Common myeloid progenitor, CD34-positive (primary cell): ENCODE measurements at regions not wholly inside any gene's neighbourhood (a gene's known extent, or its start where the extent isn't known, plus 50 kb on each side); places are given as distances from the start of the nearest gene placed in this dataset.

Source experiments
- CTCF ChIA-PET: fragments of 350-600 bp; sonication (Branson Sonifier 250); formaldehyde crosslinking; loops from one replicate; lab custom pipeline; 2021; ENCODE audit warnings: antibody characterized with exemption; lab: Charles Lee
- POLR2A ChIA-PET: fragments of 350-600 bp; sonication (Branson Sonifier 250); formaldehyde crosslinking; loops from one replicate; lab custom pipeline; 2021; ENCODE audit warnings: antibody characterized with exemption; lab: Charles Lee
- DNase-seq, 3 donors: peaks; one replicate each; pipeline versions ENCODE4 v3.0.0 to v3.0.0-alpha.2; 2013
- H3K27ac ChIP-seq, 2 experiments: 1 replicate in 1 of 2; 2 replicates in 1 of 2; pipeline ENCODE4 v1.7.0; 2013; ENCODE audit warnings: inconsistent platforms in 2 of 2, low read length in 2 of 2, mild to moderate bottlenecking in 2 of 2, low read depth in 1 of 2, moderate library complexity in 1 of 2; ENCODE audit not compliant: severe bottlenecking in 2 of 2, insufficient read depth in 1 of 2, poor library complexity in 1 of 2
- H3K27me3 ChIP-seq, 5 experiments: replicated peaks in 2 of 5; 1 replicate in 3 of 5; 2 replicates in 2 of 5; pipeline versions ENCODE4 v1.6.1 to v1.7.0; 2013; ENCODE audit warnings: low read length in 4 of 5, mild to moderate bottlenecking in 2 of 5, moderate library complexity in 2 of 5, inconsistent platforms in 1 of 5; ENCODE audit not compliant: insufficient read depth in 5 of 5, control insufficient read depth in 4 of 5
- H3K36me3 ChIP-seq, 4 experiments: 1 replicate in 2 of 4; 2 replicates in 2 of 4; pipeline versions ENCODE4 v1.6.1 to v1.7.0; 2013; ENCODE audit warnings: low read length in 3 of 4, control low read depth in 1 of 4, mild to moderate bottlenecking in 1 of 4; ENCODE audit not compliant: control insufficient read depth in 4 of 4, insufficient read depth in 4 of 4
- H3K4me1 ChIP-seq, 4 experiments: 1 replicate in 3 of 4; 2 replicates in 1 of 4; pipeline versions ENCODE4 v1.6.1 to v1.7.1; 2013; ENCODE audit warnings: low read length in 3 of 4, mild to moderate bottlenecking in 3 of 4, control low read depth in 1 of 4, inconsistent platforms in 1 of 4, moderate library complexity in 1 of 4; ENCODE audit not compliant: control insufficient read depth in 4 of 4, insufficient read depth in 4 of 4; ENCODE audit errors: control extremely low read depth in 1 of 4
- H3K4me3 ChIP-seq, 7 experiments: 1 replicate in 4 of 7; 2 replicates in 3 of 7; pipeline versions ENCODE4 v1.5.1 to v1.7.0; 2013; ENCODE audit warnings: mild to moderate bottlenecking in 7 of 7, low read length in 6 of 7, moderate library complexity in 6 of 7, inconsistent platforms in 2 of 7, low read depth in 2 of 7, control low read depth in 1 of 7; ENCODE audit not compliant: insufficient read depth in 4 of 7, control insufficient read depth in 1 of 7; ENCODE audit errors: extremely low read depth in 1 of 7
- H3K9me3 ChIP-seq, 5 experiments: 1 replicate in 4 of 5; 2 replicates in 1 of 5; pipeline versions ENCODE4 v1.6.1 to v1.7.1; 2013; ENCODE audit warnings: low read length in 4 of 5, mild to moderate bottlenecking in 2 of 5, inconsistent platforms in 1 of 5, low read depth in 1 of 5, moderate library complexity in 1 of 5; ENCODE audit not compliant: control insufficient read depth in 4 of 5, insufficient read depth in 2 of 5; ENCODE audit errors: control extremely low read depth in 1 of 5
- WGBS: methylation state at CpG from one replicate; pipeline ENCODE4 v1.1.5; 2013; ENCODE audit not compliant: insufficient coverage; 5-methylcytosine and 5-hydroxymethylcytosine counted together

- Histone ChIP-seq H3K4me1 (no peaks in the 10 kb centered on the region), H3K36me3 (peaks cover 0 to 5% (median 2%) of the 10 kb centered on the region in 4 experiments), H3K27me3 (no peaks in the 10 kb centered on the region), H3K27ac (no peak overlapping the region), H3K9me3 (no peaks in the 10 kb centered on the region), H3K4me3 (no peak overlapping the region)
- POLR2A ChIA-PET: no interaction called here
- no peak for DNase-seq
- 100% methylated on average over 2 of the region's 3 CpGs for WGBS
- CTCF ChIA-PET: no interaction called here
These were observed 199.4 kb downstream of the KLF12 start for GRCh38 chr13:73934771-73935170.

- Histone ChIP-seq H3K27me3 (no peaks in the 10 kb centered on the region), H3K9me3 (peaks cover 0 to 4% (median 0%) of the 10 kb centered on the region in 5 experiments), H3K4me3 (no peak overlapping the region), H3K4me1 (no peaks in the 10 kb centered on the region), H3K36me3 (peaks cover 0 to 5% (median 2%) of the 10 kb centered on the region in 4 experiments), H3K27ac (no peak overlapping the region)
- 94% methylated on average over 3 of the region's 4 CpGs for WGBS
- POLR2A ChIA-PET: no interaction called here
- CTCF ChIA-PET: no interaction called here
- DNase-seq: no peak
These were observed 200.0 kb downstream of the KLF12 start for GRCh38 chr13:73934215-73934641.

- no peak overlapping the region for H3K27ac ChIP-seq
- no peak overlapping the region for H3K4me3 ChIP-seq
- ChIA-PET CTCF (no interaction called here), POLR2A (no interaction called here)
- H3K4me1 ChIP-seq: no peaks in the 10 kb centered on the region
- WGBS: 100% methylated on average over 1 of the region's 2 CpGs
- H3K36me3 ChIP-seq: peaks cover 0 to 5% (median 2%) of the 10 kb centered on the region in 4 experiments
- no peak for DNase-seq
- H3K27me3 ChIP-seq: no peaks in the 10 kb centered on the region
- H3K9me3 ChIP-seq: peaks cover 0 to 4% (median 0%) of the 10 kb centered on the region in 5 experiments
These were observed 200.4 kb downstream of the KLF12 start for GRCh38 chr13:73933795-73934194.

- POLR2A ChIA-PET: no interaction called here
- no peaks in the 10 kb centered on the region for H3K27me3 ChIP-seq
- CTCF ChIA-PET: no interaction called here
- H3K27ac ChIP-seq: no peak overlapping the region
- H3K36me3 ChIP-seq: peaks cover 0 to 5% (median 2%) of the 10 kb centered on the region in 4 experiments
- H3K4me1 ChIP-seq: no peaks in the 10 kb centered on the region
- H3K9me3 ChIP-seq: peaks cover 0 to 4% (median 0%) of the 10 kb centered on the region in 5 experiments
- no peak overlapping the region for H3K4me3 ChIP-seq
- 88% methylated on average over 1 of the region's 2 CpGs for WGBS
- DNase-seq: no peak
These were observed 202.1 kb downstream of the KLF12 start for GRCh38 chr13:73932091-73932490.

- no peak for DNase-seq
- H3K27ac ChIP-seq: no peak overlapping the region
- 95% methylated on average over 4 of the region's 6 CpGs for WGBS
- no peaks in the 10 kb centered on the region for H3K27me3 ChIP-seq
- POLR2A ChIA-PET: no interaction called here
- CTCF ChIA-PET: interaction anchor here (1.1 to 1.2 kb wide), 2 partner anchors 10 to 16 kb away, joined by 3 read pairs; no protein-coding TSS in a partner anchor
- H3K4me1 ChIP-seq: no peaks in the 10 kb centered on the region
- no peaks in the 10 kb centered on the region for H3K36me3 ChIP-seq
- no peak overlapping the region for H3K4me3 ChIP-seq
- H3K9me3 ChIP-seq: peaks cover 0 to 4% (median 0%) of the 10 kb centered on the region in 5 experiments
These were observed 204.8 kb downstream of the KLF12 start for GRCh38 chr13:73929287-73929932.

- DNase-seq: no peak
- peaks cover 0 to 3% (median 0%) of the 10 kb centered on the region in 5 experiments for H3K9me3 ChIP-seq
- no CpG with 5 or more reads among the region's 1 CpG for WGBS
- no peaks in the 10 kb centered on the region for H3K4me1 ChIP-seq
- no peaks in the 10 kb centered on the region for H3K27me3 ChIP-seq
- POLR2A ChIA-PET: no interaction called here
- CTCF ChIA-PET: no interaction called here
- H3K36me3 ChIP-seq: no peaks in the 10 kb centered on the region
- H3K27ac ChIP-seq: no peak overlapping the region
- no peak overlapping the region for H3K4me3 ChIP-seq
These were observed 209.6 kb downstream of the KLF12 start for GRCh38 chr13:73924607-73925006.

- POLR2A ChIA-PET: no interaction called here
- H3K27me3 ChIP-seq: no peaks in the 10 kb centered on the region
- H3K4me1 ChIP-seq: no peaks in the 10 kb centered on the region
- no CpG with 5 or more reads among the region's 2 CpGs for WGBS
- DNase-seq: no peak
- CTCF ChIA-PET: no interaction called here
- no peaks in the 10 kb centered on the region for H3K9me3 ChIP-seq
- no peak overlapping the region for H3K4me3 ChIP-seq
- no peak overlapping the region for H3K27ac ChIP-seq
- H3K36me3 ChIP-seq: no peaks in the 10 kb centered on the region
These were observed 211.5 kb downstream of the KLF12 start for GRCh38 chr13:73922493-73923393.
